ENCODE measurements at regions not wholly inside any gene's neighbourhood (a gene's known extent, or its start where the extent isn't known, plus 50 kb on each side); places are given as distances from the start of the nearest gene placed in this dataset.

DNA sequence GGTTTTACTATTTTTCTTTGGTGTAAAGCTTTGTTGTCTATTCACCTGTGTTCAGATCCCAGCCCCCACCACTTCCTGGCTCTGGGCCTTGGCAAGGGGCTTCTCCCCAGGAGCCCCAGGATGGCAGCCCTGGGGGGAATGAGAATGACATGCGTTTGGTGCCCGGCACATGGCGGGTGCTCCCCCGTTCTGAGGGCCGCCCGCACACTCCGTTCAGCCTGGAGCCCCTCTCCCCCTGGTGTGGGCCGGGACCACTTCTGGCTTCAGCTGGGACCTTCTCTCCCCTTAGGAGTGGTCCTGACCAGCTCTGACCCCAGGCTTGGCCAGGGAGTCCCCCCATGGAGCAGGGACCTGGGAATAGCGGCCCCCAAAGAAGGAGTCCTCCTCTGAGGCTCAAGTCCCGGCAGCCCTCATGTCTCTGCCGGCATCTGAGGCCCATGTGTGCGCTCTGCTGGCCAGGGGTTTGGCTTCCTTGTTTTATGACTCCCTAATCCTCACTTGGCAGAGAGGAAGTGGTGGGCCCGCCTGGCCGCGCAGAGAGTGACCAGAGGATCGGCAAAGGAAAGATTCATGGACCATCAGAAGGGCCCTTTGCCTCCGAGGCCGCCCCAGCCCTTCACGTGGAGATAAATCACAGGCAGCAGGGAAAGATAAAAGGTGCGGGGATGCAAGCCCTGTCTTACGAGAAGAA lies 57.0 kb upstream of the LMX1B start:
- no peak for DNase-seq (ENCODE audit: low read depth in 2 of 2)

DNA sequence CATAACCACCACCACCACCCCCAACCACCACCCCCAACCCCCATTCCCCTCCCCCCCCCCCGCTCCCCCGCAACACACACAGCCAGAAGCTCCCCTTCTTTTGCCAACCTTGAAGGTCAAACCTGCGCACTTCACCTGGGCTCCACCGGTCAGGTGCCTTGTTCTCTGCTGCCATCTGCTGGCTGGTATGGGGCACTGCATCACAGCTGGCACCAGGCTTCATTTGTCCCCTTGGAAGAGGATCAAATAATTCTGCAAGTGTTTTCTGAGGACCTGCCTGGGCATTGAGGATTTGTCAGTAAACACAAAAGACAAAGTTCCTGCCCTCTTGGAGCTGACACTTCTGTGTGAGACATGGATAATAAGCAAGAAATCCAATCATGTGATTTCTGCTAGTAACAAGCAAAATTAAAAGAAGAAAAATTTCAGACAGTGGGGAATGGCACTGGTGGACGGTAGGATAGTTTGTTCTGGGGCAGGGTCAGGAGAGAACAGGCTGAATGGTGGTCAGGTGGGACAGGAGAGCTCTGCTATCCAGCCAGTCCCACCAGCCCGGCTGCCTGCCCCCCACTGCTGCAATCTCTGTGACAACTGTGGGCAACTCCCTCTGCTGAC lies 55.6 kb upstream of the LMX1B start:
- DNase-seq (ENCODE audit: low read depth in 2 of 2): peak; percentile 41 to 52

DNA sequence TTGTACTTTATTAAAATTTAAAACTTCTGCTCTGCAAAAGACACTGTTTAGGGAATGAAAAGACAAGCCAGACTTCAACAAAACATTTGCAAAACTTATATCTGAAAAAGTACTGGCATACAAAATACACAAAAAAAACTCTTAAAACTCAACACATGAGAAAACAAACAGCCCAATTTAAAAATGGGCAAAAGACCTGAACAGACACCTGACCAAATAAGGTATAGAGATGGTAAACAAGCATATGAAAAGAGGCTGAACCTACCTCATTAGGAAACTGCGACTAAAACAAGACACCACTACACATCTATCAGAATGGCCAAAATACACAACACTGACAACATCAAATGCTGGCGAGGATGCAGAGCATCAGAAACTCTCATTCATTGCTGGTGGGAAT lies 54.4 kb upstream of the LMX1B start:
- no peak for DNase-seq (ENCODE audit: low read depth in 2 of 2)

DNA sequence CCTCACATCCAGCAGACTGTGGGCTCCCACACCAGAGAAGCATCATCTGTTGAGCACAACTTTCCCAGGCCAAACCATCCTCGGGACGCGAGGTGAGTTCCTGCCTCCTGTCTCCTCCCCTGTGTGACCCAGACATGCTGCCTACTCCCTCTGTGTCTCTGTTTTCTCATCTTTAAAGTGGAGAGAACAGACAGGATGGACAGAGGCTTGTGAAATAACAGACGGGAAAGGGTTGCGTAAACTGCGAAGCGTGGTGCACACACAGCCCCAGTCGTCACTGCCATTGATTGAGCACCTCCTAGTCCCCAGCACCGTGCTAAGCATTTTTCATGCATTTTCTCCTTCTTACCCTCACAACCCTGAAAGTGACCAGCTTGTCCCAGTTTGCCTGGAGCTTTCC lies 52.1 kb upstream of the LMX1B start:
- DNase-seq (ENCODE audit: low read depth in 2 of 2): no peak

DNA sequence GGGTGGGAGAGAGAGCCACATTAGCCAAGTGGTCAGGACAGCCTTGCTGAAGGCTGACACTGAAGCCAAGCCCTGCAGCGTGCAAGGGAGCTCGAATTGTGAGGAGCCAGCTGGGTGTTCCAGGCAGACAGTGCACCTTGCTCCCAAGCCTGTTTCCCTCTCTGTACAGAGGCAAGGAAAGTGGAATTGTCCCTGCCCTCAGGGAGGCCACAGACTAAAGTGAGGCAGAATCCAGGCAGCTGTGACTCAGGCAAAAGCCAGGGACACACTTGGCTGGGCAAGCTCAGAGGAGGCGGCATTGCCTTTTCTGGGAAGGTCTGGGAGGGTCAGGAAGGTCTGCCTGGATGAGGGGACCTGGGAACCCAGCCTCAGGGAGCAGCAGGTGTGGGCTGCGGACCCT lies 50.2 kb upstream of the LMX1B start:
- no peak for DNase-seq (ENCODE audit: low read depth in 2 of 2)

Measured in stimulated activated CD4-positive, alpha-beta T cell treated with anti-CD3 and anti-CD28 coated beads, Interleukin-12 subunit alpha, Interleukin-12 subunit beta, amount 100 ng/mL, for 24 hours (primary cell).